Thyroid gland (tissue), 4 donors: ENCODE measurements at regions not wholly inside any gene's neighbourhood (a gene's known extent, or its start where the extent isn't known, plus 50 kb on each side); places are given as distances from the start of the nearest gene placed in this dataset.

Experiments
- CTCF ChIP-seq, 6 experiments: fragments of 200-600 bp in 3 of 6; fragments of 450-650 bp in 3 of 6; sonication (generic) in 3 of 6; IDR thresholded peaks; one replicate each; pipeline ENCODE4 v1.5.1; 2016 to 2019; ENCODE audit warnings: antibody characterized with exemption in 6 of 6, mild to moderate bottlenecking in 2 of 6, inconsistent platforms in 1 of 6, moderate library complexity in 1 of 6
- POLR2A ChIP-seq, 2 donors: fragments of 450-650 bp; IDR thresholded peaks; one replicate each; pipeline ENCODE4 v1.6.1; 2017; ENCODE audit warnings: antibody characterized with exemption in 2 of 2, mild to moderate bottlenecking in 2 of 2, moderate library complexity in 1 of 2

DNA sequence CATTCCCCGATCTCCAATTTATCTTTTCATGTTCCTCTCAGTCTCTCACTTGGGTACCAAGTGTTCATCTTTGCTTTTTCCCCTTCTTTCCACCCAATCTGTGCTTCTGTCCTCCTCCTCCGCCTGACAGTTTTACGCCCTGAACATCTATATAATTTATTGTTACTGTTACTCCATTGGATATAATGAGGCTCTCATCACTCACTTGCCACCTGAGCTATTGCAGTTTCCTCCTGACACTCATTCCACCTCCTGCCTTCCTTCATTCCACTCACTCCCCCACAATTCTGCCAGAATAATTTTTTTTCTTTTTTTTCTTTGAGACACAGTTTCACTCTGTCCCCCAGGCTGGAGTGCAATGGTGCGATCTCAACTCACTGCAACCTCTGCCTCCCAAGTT, 77.6 kb upstream of the SORBS2 start:
- TF ChIP-seq CTCF (IDR thresholded peaks at IDR 0.05) (no peak), POLR2A (IDR thresholded peaks at IDR 0.05) (no peak)
